NB4 (cell line): ENCODE measurements at regions not wholly inside any gene's neighbourhood (a gene's known extent, or its start where the extent isn't known, plus 50 kb on each side); places are given as distances from the start of the nearest gene placed in this dataset.

ENCODE experiments used
- CTCF ChIP-seq: IDR thresholded peaks from one replicate; pipeline ENCODE4 v1.5.1; 2012; ENCODE audit warnings: low read depth, low read length
- POLR2A ChIP-seq: IDR thresholded peaks from 2 replicates; pipeline ENCODE4 v1.6.1; 2011; ENCODE audit warnings: mild to moderate bottlenecking; ENCODE audit not compliant: insufficient read length; ENCODE audit errors: extremely low read depth

- no peak for TF ChIP-seq CTCF
- no peak for TF ChIP-seq POLR2A
Measured at GRCh38 chr13:40874138-40874779, 84.8 kb downstream of the SLC25A15 start.
